Left ventricle myocardium inferior (tissue), 1 donor: ENCODE measurements at regions not wholly inside any gene's neighbourhood (a gene's known extent, or its start where the extent isn't known, plus 50 kb on each side); places are given as distances from the start of the nearest gene placed in this dataset.
A peak's percentile ranks its signal among the peaks of the same experiment; 100 is the strongest.

Experiments
- DNase-seq: peaks from one replicate; pipeline ENCODE4 v3.0.0-alpha.2; 2020
- H3K27ac ChIP-seq: fragments of 200-600 bp; replicated peaks from 2 replicates; pipeline ENCODE4 v1.8.0; 2021
- H3K27me3 ChIP-seq: fragments of 200-600 bp; 2 replicates; pipeline ENCODE4 v1.8.0; 2021; ENCODE audit warnings: low read depth
- H3K36me3 ChIP-seq: fragments of 200-600 bp; 2 replicates; pipeline ENCODE4 v1.8.0; 2021
- H3K4me1 ChIP-seq: fragments of 200-600 bp; 2 replicates; pipeline ENCODE4 v1.8.0; 2021
- H3K4me3 ChIP-seq: fragments of 200-600 bp; 2 replicates; pipeline ENCODE4 v1.8.0; 2021; ENCODE audit warnings: mild to moderate bottlenecking, moderate library complexity
- H3K9me3 ChIP-seq: fragments of 200-600 bp; replicated peaks from 2 replicates; pipeline ENCODE4 v1.8.0; 2021
- intact Hi-C: fragments of 100-400 bp; cut with micrococcal nuclease; formaldehyde crosslinking; loops from one replicate; pipeline ENCODE4 v1.11.0; 2022
- TF ChIP-seq, protein P1 (sequence below): fragments of 200-600 bp; IDR thresholded peaks from 2 replicates; pipeline ENCODE4 v1.8.0; 2021; ENCODE audit warnings: antibody characterized with exemption, mild to moderate bottlenecking, borderline replicate concordance
- donor health status: DM: no; HTN: yes; CAD: no; lungs with severe emphysema.

DNA sequence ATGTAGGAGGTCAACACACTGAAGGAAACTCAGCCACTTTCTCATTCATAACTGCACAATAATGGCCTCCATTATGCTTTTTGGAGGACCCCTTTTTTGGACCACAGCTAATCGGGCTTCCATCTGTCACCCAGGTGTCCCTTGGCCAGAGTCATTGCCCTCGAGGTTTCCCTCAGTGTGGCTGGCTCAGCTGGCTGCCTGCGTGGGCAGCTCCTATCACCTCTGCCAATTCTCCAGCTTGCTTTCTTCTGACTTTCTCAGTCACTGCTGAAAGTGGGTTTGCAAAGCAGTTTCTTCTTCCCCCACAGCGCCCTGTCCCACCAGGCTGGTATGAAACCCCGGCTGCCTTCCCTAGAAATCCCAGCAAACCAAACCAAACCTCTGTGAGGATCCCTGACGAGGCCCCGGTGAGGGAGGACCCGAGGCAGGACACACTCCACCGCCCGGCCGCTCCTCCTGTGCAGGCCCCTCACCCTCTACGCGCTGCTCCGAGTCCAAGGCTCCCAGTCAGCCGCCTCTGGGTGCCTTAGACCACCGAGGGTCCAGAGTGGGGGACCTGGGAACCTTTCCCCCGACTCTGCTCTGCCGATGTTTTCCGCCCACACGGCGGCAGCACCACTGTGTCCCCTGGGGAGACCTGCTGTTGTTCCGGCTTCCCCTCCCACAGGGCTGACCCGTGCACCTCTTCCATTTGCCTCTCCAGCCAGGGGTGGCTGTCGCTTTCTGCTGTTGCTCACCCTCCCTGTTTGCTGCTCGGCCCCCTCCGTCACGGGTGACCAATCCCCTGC is 109.5 kb downstream of the TENT4A start:
- Histone ChIP-seq H3K36me3 (no peaks in the 10 kb centered on the region), H3K27ac (no peak overlapping the region), H3K4me3 (no peak overlapping the region), H3K9me3 (peaks cover 21% of the 10 kb centered on the region), H3K4me1 (no peaks in the 10 kb centered on the region), H3K27me3 (peaks cover 94% of the 10 kb centered on the region)
- TF ChIP-seq, protein P1, sequence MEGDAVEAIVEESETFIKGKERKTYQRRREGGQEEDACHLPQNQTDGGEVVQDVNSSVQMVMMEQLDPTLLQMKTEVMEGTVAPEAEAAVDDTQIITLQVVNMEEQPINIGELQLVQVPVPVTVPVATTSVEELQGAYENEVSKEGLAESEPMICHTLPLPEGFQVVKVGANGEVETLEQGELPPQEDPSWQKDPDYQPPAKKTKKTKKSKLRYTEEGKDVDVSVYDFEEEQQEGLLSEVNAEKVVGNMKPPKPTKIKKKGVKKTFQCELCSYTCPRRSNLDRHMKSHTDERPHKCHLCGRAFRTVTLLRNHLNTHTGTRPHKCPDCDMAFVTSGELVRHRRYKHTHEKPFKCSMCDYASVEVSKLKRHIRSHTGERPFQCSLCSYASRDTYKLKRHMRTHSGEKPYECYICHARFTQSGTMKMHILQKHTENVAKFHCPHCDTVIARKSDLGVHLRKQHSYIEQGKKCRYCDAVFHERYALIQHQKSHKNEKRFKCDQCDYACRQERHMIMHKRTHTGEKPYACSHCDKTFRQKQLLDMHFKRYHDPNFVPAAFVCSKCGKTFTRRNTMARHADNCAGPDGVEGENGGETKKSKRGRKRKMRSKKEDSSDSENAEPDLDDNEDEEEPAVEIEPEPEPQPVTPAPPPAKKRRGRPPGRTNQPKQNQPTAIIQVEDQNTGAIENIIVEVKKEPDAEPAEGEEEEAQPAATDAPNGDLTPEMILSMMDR: no peak
- intact Hi-C loops: no loop called here
- DNase-seq: no peak

DNA sequence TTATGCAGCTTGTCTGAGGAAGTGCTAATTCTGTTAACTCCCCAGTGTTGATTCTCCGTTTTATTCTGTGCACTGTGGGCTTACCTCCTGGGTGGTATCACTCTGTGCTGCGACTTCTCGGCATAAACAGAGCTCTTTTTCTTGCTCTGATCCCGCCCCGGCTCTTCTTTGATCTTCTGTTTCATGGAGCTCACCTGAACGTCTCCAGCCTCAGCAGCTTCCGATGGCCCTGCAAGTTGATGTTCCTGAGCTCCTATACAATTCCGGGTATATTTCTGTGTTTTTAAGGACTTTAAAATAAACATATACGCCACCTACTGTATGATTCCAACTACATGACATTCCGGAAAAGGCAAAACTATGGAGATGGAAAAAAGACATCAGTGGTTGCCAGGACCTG is 110.8 kb downstream of the TENT4A start:
- intact Hi-C loops: no loop called here
- Histone ChIP-seq H3K4me3 (no peak overlapping the region), H3K27ac (no peak overlapping the region), H3K4me1 (no peaks in the 10 kb centered on the region), H3K27me3 (peaks cover 82% of the 10 kb centered on the region), H3K36me3 (no peaks in the 10 kb centered on the region), H3K9me3 (peaks cover 21% of the 10 kb centered on the region)
- DNase-seq: no peak
- TF ChIP-seq, protein P1: no peak

DNA sequence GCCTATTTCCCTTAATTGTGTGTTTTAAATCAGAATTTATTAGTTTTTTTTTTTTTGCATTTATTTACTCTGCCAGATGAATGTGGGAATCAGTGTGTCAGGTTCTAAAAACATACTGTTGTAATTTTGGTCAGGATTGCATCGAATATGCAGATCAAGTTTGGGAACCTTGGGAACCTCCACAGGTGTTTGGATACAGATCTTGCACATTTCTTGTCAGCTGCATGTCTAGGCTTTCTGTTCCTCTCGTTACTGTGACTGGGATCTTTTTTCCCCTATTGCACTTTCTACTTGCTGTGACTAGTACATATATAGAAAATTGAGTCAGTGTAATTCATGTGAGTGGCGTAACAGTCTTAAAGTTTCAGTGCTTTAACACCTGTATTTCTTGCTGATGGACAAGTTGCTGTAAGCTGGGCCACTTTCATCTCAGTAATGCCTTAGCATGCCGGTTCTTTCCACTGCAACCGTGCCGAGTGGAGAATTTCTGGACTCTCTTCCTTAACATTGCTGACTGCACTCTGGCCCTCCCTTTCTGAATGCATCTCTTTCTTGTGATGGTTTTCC is 112.5 kb downstream of the TENT4A start:
- TF ChIP-seq, protein P1: no peak
- H3K4me1 ChIP-seq: no peaks in the 10 kb centered on the region
- intact Hi-C loops: no loop called here
- no peak for DNase-seq
- H3K27ac ChIP-seq: no peak overlapping the region
- peaks cover 18% of the 10 kb centered on the region for H3K9me3 ChIP-seq
- H3K27me3 ChIP-seq: peaks cover 65% of the 10 kb centered on the region
- H3K36me3 ChIP-seq: no peaks in the 10 kb centered on the region
- no peak overlapping the region for H3K4me3 ChIP-seq

DNA sequence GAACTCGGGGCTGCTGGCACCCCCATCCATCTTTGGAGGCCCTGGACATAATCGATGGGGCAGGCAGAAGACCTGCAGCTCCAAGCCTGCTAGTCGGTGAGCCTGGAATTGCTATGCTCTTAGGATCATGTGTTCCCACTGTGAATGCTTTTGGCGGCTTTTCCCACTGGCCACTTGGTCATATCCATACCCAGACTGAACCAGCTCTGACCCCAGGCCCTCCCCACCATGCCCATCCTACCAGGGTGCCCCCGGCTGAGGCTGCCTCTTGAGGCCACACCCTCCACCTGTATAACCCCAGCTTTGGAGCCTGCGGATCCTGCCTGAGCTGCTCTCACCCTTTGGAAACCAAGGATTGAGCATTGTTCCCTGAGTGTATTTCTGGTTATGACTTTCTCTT is 113.5 kb downstream of the TENT4A start:
- Histone ChIP-seq H3K4me3 (no peak overlapping the region), H3K36me3 (no peaks in the 10 kb centered on the region), H3K4me1 (no peaks in the 10 kb centered on the region), H3K27ac (no peak overlapping the region), H3K9me3 (peaks cover 8% of the 10 kb centered on the region), H3K27me3 (peaks cover 59% of the 10 kb centered on the region)
- TF ChIP-seq, protein P1: no peak
- intact Hi-C loops: no loop called here
- no peak for DNase-seq

DNA sequence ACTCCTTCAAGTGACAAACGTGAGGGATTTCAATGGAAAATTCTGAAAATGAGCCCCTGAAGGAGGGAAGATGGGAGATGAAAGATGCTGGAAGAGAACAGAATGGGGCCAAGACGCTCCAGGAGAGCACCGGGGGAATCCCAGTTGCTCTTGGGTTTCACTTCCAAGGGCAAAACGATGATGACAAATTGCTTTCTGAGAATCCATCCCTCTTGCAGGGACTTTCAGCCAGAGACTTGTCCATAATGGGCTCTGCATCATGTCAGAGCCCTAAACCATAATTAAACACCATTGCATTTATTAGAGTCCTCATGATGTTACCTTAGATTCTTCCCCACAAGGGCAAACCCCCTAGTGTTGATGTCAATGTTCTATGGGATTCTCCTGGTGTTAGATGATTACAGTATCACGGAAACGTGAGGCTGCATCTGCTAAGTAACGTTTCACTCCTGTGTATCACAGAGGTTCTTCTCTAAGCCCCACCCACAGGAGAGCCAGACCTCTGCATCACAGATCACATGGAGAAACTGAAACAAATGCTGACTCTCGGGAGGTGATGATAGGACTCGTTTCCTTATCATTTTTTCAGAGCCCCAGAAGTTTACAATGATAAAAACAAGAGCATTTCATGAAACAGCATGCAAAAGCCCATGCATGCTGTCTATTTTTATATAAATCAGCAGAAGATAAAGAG is 114.4 kb downstream of the TENT4A start:
- no peaks in the 10 kb centered on the region for H3K9me3 ChIP-seq
- H3K27ac ChIP-seq: no peak overlapping the region
- no peaks in the 10 kb centered on the region for H3K36me3 ChIP-seq
- intact Hi-C loops: no loop called here
- TF ChIP-seq, protein P1: no peak
- DNase-seq: no peak
- peaks cover 4% of the 10 kb centered on the region for H3K4me1 ChIP-seq
- H3K27me3 ChIP-seq: peaks cover 51% of the 10 kb centered on the region
- H3K4me3 ChIP-seq: peak overlapping the region; percentile 28
